AG04449 (cell line): ENCODE measurements at regions not wholly inside any gene's neighbourhood (a gene's known extent, or its start where the extent isn't known, plus 50 kb on each side); places are given as distances from the start of the nearest gene placed in this dataset.
"Not testable (repeated sequence)": the region's sequence is repeated elsewhere in the genome, so short reads cannot be mapped to it uniquely, and the experiment has no call there.

Experiments used
- CTCF ChIA-PET: fragments of 350-600 bp; formaldehyde crosslinking; extraction: SDS; loops from one replicate; lab custom pipeline; 2021; ENCODE audit warnings: antibody characterized with exemption; lab: Yijun Ruan, JAX
- POLR2A ChIA-PET: fragments of 400-600, 350-600 bp; formaldehyde crosslinking; extraction: SDS; loops from one replicate; lab custom pipeline; 2020; ENCODE audit warnings: antibody characterized with exemption, inconsistent platforms; lab: Yijun Ruan, JAX
- DNase-seq: peaks from one replicate; pipeline ENCODE4 v3.0.0-alpha.2; 2010; ENCODE audit warnings: low read depth, low spot score
- H3K4me3 ChIP-seq: 2 replicates; pipeline ENCODE4 v1.5.1; 2011; ENCODE audit warnings: low read depth, mild to moderate bottlenecking, control low read depth, low read length
- CTCF ChIP-seq: IDR thresholded peaks from one replicate; pipeline ENCODE4 v1.5.1; 2011; ENCODE audit warnings: mild to moderate bottlenecking, moderate library complexity, low read length, control low read depth, inconsistent platforms; ENCODE audit not compliant: insufficient read depth; ENCODE audit errors: missing control alignments

- DNase-seq: no peak
- no peak for TF ChIP-seq CTCF
- ChIA-PET CTCF (no interaction called here), POLR2A (no interaction called here)
- H3K4me3 ChIP-seq: no peak overlapping the region
Observed at GRCh38 chr22:47411006-47411405, 648.6 kb downstream of the TBC1D22A start.

- POLR2A ChIA-PET: no interaction called here
- DNase-seq: no peak
- no peak for TF ChIP-seq CTCF
- no peak overlapping the region for H3K4me3 ChIP-seq
- CTCF ChIA-PET: no interaction called here
Observed at GRCh38 chr22:47409539-47410275, 647.3 kb downstream of the TBC1D22A start.

- POLR2A ChIA-PET: no interaction called here
- CTCF ChIA-PET: no interaction called here
- no peak for TF ChIP-seq CTCF
- H3K4me3 ChIP-seq: no peak overlapping the region
- DNase-seq: no peak
Observed at GRCh38 chr22:47408409-47408808, 646.0 kb downstream of the TBC1D22A start.

- DNase-seq: no peak
- POLR2A ChIA-PET: no interaction called here
- no peak for TF ChIP-seq CTCF
- no peak overlapping the region for H3K4me3 ChIP-seq
- CTCF ChIA-PET: interaction anchor here (0.9 to 1.0 kb wide), 2 partner anchors 13 to 1085 kb away, joined by 3 read pairs; no protein-coding TSS in a partner anchor
Observed at GRCh38 chr22:47407461-47408025, 645.1 kb downstream of the TBC1D22A start.

GRCh38 chr22:47406896-47407295 lies 644.4 kb downstream of the TBC1D22A start:
- no peak for DNase-seq
- no peak overlapping the region for H3K4me3 ChIP-seq
- no peak for TF ChIP-seq CTCF
- ChIA-PET POLR2A (no interaction called here), CTCF (no interaction called here)

GRCh38 chr22:47406180-47406834 lies 643.9 kb downstream of the TBC1D22A start:
- no peak overlapping the region for H3K4me3 ChIP-seq
- CTCF ChIA-PET: no interaction called here
- POLR2A ChIA-PET: no interaction called here
- no peak for TF ChIP-seq CTCF
- no peak for DNase-seq

- POLR2A ChIA-PET, H3K4me3 ChIP-seq, CTCF ChIA-PET, DNase-seq: not testable (repeated sequence)
Observed at GRCh38 chr22:47405222-47405621, 642.8 kb downstream of the TBC1D22A start.
